Motor neuron (in vitro differentiated cells): ENCODE measurements at regions not wholly inside any gene's neighbourhood (a gene's known extent, or its start where the extent isn't known, plus 50 kb on each side); places are given as distances from the start of the nearest gene placed in this dataset.

ENCODE experiments used
- ATAC-seq, 8 experiments: fragments of 200-7000 bp; cut with Tn5 transposase; replicated peaks in 6 of 8; 2 replicates each; pipeline ENCODE4 v1.8.0; 2021; ENCODE audit warnings: mild to moderate bottlenecking in 8 of 8, moderate library complexity in 8 of 8
- H3K27ac ChIP-seq, 2 donors: fragments of 250-450 bp; sonication (Bioruptor Pico); 2 replicates each; pipeline ENCODE4 v1.9.0; 2021; ENCODE audit warnings: antibody characterized with exemption in 2 of 2, mild to moderate bottlenecking in 2 of 2, moderate library complexity in 1 of 2
- H3K4me1 ChIP-seq, 2 donors: fragments of 250-450 bp; sonication (Bioruptor Pico); replicated peaks in 1 of 2; 2 replicates each; pipeline ENCODE4 v1.6.1; 2021; ENCODE audit warnings: antibody characterized with exemption in 2 of 2, mild to moderate bottlenecking in 2 of 2, moderate library complexity in 1 of 2
- H3K4me3 ChIP-seq, 5 donors: fragments of 250-450 bp; sonication (Bioruptor Pico); 2 replicates each; pipeline ENCODE4 v1.9.0; 2021; ENCODE audit warnings: antibody characterized with exemption in 5 of 5, mild to moderate bottlenecking in 5 of 5, moderate library complexity in 4 of 5
- WGBS, 10 experiments: fragments of 450-650 bp; shearing (Covaris generic); methylation state at CpG; one replicate each; pipeline ENCODE4 v1.0.0; 2022; 5-methylcytosine and 5-hydroxymethylcytosine counted together
- in situ Hi-C, 9 experiments: fragments of 400-800 bp; cut with MboI; loops; one replicate each; pipeline ENCODE4 v1.15.0; 2021; ENCODE audit warnings: low sequenced_read_pairs in 9 of 9, low pct_unique_long_range_greater_than_20kb in 2 of 9; ENCODE audit not compliant: unreplicated experiment in 9 of 9

DNA sequence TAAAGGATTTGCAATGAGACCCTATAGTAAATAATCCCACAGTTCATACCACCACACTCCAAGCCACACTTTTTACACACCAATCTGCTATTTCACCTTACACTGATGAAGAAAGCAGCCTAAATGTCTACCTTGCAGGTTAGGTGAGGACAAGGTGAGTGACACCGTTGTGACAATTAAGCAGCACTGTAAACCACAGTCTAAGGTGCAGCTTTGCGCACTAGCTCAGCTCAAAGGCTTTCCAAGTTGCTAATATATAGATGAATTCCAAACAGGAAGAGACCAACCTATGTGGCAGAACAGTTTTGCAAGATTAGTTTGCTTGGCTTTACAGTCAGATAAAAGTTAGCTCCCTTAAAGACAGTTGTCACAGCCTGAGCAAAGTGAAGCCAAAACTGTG, 429.5 kb upstream of the MARCKS start:
- Histone ChIP-seq H3K4me1 (peaks cover 0 to 3% of the 10 kb centered on the region in 2 donors), H3K27ac (no peak overlapping the region), H3K4me3 (no peak overlapping the region)
- in situ Hi-C loops = no loop called here
- WGBS, 10 experiments = 77 to 100% (median 85%) methylated on average over 1 to 2 of the region's 2 CpGs; no CpG with 5 or more reads in 4 of the 10 experiments
- ATAC-seq = no peak

DNA sequence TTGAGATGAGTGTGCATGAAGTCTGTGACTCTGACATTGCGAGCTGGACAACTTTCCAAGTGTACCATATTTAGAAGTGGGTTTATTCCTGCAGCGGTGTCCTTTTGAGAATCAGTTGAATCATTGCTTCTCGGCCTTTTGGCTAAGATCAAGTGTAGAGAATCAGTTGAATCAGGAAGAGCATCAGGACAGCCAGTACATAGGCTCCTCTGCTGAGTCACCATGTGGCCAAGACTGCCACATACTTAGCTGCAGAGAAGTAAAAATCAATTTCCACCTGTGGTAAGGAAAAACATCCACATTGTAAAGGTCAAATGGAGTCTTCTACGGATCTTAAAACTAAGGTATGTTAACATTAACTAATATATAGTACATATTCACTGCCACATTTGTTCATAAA, 428.4 kb upstream of the MARCKS start:
- 74 to 100% (median 93%) methylated on average over 1 to 3 of the region's 4 CpGs; no CpG with 5 or more reads in 2 of the 10 experiments for WGBS, 10 experiments
- no peak overlapping the region for H3K4me3 ChIP-seq
- no peak overlapping the region for H3K27ac ChIP-seq
- in situ Hi-C loops = no loop called here
- no peak for ATAC-seq
- H3K4me1 ChIP-seq = peaks cover 3 to 7% of the 10 kb centered on the region in 2 donors

DNA sequence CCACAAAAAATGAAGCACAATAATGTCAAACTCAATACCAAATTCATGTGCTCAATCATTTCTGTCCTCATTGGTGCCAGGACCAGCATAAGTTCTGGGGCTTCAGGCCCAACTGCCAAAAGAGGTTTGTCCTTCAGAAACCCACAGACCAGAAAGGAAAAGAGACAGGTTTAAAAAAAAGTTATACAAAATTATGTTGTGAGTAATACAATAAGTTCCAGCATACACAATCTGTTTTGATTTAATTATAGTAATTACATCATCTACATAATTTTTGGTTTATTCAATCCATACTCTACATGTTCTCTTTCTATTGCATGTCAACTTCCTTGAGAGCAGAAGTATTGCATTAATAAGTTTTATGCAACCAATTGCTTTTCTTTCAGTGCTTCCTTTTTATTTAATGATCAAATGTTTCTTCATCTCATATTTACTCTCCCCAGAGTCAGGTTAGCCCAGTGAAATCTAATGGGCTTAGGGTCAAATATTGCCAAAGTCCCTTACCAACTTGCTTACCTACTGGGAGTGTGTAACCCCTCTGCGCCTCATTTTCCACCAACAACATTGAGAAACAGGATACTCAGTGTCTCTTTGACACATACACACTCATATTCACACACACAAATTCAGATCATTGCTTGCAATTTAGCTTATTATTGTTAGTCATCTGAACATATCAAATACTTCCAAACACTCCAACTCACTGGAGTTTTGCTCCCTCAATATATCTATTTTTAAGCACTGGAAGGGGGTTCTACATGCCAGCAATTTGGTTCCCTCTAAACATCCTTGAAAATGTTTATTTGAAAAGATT, 424.4 kb upstream of the MARCKS start:
- ATAC-seq = no peak
- H3K4me3 ChIP-seq = no peak overlapping the region
- 40 to 100% (median 80%) methylated on average over 1 of the region's 1 CpG; no CpG with 5 or more reads in 3 of the 10 experiments for WGBS, 10 experiments

DNA sequence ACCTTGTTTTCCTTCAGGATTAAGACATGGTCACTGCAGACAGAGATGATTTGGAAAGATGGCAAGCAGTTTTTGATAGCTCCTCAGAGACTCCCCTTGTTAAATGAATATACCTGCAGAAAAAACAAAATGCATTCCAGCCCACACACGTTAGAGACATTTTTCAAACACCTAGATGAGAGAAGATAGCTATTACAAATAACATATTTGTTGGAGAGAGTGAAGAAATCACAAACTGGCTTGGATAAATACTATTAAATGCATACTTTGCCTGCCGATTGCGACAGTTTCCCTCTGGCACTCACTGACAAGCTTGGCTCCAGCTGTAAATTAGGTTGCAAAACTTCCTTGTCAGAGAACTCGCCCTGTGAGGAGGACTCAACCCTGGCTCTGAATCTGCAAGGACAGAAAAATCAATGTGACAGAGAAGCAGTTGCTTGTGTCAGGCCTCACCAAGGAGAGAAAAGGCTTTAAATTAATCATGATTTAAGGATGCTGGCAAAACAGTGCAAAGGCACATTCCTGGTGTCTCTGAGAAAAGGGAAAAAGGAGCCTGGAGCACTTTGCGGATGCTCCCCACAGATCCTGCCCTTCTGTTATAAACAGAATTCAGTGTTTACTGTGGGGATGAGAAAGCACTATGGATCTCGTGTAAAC, 423.7 kb upstream of the MARCKS start:
- 6 to 83% (median 56%) methylated on average over 2 to 6 of the region's 6 CpGs; no CpG with 5 or more reads in 1 of the 10 experiments for whole genome bisulfite sequencing, 10 experiments
- Histone ChIP-seq H3K4me3 (no peak overlapping the region), H3K27ac (no peak overlapping the region), H3K4me1 (peaks cover 6% of the 10 kb centered on the region in 2 donors)
- ATAC-seq = peak; percentile 52 to 89 (median 76)
- in situ Hi-C loops = no loop called here

More for the DNA sequence above, 424.4 kb upstream of the MARCKS start:
- peaks cover 6% of the 10 kb centered on the region in 2 donors for H3K4me1 ChIP-seq
- no peak overlapping the region for H3K27ac ChIP-seq
- in situ Hi-C loops = no loop called here

DNA sequence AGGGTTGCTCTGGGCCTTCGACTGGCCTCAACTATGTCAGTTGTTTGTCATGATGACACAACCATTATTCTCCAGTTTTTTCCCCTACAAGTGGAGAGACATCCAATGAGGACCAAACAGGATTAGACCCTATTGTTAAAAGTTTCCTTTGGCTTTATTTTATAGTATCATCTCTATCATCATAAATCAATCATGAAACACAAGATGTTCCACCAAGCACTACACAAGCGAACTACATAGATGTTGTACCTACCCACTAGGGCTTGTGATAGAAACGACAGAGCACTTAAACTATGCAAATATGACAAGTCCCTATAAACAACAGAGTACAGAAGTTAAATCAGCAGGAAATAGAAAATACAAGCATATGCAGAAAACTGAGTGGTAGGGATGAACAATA, 422.5 kb upstream of the MARCKS start:
- in situ Hi-C loops = no loop called here
- no peak for ATAC-seq
- H3K4me3 ChIP-seq = no peak overlapping the region
- 80 to 100% (median 96%) methylated on average over 1 to 3 of the region's 3 CpGs; no CpG with 5 or more reads in 2 of the 10 experiments for WGBS, 10 experiments
- no peak overlapping the region for H3K27ac ChIP-seq
- H3K4me1 ChIP-seq = peaks cover 6% of the 10 kb centered on the region in 2 donors

DNA sequence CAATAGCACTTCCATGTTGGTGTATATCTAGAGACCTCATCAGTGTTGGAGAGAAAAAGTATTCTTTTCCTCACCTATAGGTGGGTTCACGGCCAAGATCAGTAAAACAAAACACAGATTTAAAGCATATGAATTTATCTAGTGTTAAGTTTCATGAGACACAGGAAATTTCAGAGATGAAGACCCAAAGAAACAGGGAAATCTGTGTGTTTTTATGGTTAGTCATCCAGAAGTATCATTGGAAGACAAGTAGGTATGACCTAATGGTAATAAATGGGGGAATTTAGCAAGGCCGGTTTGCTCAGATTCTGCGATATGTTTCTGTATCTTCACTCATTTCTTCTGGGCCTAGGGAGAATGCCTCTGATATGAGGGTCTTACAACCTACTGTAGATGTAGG, 419.6 kb upstream of the MARCKS start:
- Histone ChIP-seq H3K27ac (no peak overlapping the region), H3K4me3 (no peak overlapping the region), H3K4me1 (peaks cover 6% of the 10 kb centered on the region in 2 donors)
- ATAC-seq = no peak
- in situ Hi-C loops = no loop called here
- 27 to 62% (median 47%) methylated on average over 1 to 3 of the region's 3 CpGs; no CpG with 5 or more reads in 2 of the 10 experiments for WGBS, 10 experiments

DNA sequence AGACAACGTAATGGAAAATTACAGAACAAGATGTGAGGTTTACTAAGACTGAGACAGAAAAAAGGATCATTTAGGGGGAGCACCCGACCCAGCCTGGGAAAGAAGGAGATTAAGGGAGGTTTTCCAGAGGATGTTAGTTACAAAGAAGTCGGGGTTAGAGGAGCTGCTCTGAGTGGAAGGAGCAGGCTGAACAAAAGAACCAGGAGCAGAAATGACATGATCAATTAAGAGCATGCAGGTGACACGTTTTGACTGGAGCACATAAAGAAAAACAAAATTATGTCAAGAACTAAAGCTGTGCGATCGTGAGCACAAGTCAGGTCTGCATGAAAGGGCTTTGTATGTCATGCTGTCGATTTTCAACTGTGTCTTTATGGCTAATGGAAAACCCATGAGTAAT, 417.3 kb upstream of the MARCKS start:
- no peak overlapping the region for H3K4me3 ChIP-seq
- H3K27ac ChIP-seq = no peak overlapping the region
- in situ Hi-C loops = no loop called here
- WGBS, 10 experiments = 43 to 82% (median 65%) methylated on average over 1 to 7 of the region's 7 CpGs
- H3K4me1 ChIP-seq = no peaks in the 10 kb centered on the region
- no peak for ATAC-seq

DNA sequence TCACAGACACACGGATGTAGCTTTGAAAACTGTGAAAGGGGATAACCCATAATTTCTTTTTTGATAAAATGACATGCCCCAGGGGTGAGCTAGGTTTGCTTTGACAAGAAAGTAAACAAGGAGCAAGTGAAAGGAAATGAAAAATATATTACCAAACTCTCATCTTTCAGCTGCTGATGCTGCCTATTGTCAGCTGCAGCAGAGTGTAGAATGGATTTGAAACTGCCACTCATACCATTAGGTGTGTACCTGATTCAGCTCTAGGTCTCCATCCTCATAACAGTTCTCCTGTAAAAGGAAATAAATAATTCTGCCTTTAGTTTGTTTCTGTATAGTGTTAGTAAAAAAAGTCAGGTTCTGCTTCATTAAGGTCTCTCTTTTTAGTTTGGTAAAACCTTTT, 415.1 kb upstream of the MARCKS start:
- Histone ChIP-seq H3K4me3 (no peak overlapping the region), H3K4me1 (no peaks in the 10 kb centered on the region), H3K27ac (no peak overlapping the region)
- in situ Hi-C loops = no loop called here
- WGBS, 10 experiments = 20 to 79% (median 38%) methylated on average over 1 of the region's 1 CpG; no CpG with 5 or more reads in 7 of the 10 experiments
- no peak for ATAC-seq

DNA sequence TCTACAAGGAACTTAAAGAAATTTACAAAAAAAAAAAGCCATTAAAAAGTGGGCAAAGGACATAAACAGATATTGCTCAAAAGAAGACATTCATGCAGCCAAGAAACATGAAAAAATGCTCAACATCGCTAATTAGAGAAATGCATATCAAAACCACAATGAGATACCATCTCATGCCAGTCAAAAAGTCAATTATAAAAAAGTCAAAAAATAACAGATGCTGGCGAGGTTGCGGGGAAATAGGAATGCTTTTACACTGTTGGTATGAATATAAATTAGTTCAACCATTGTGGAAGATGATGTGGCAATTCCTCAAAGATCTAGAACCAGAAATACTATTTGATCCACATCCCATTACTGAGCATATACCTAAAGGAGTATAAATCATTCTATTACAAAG, 411.9 kb upstream of the MARCKS start:
- peaks cover 5 to 7% of the 10 kb centered on the region in 2 donors for H3K4me1 ChIP-seq
- no peak overlapping the region for H3K4me3 ChIP-seq
- in situ Hi-C loops = no loop called here
- 76 to 100% (median 100%) methylated on average over 2 to 3 of the region's 3 CpGs; no CpG with 5 or more reads in 1 of the 10 experiments for WGBS, 10 experiments
- ATAC-seq = no peak
- H3K27ac ChIP-seq = no peak overlapping the region

DNA sequence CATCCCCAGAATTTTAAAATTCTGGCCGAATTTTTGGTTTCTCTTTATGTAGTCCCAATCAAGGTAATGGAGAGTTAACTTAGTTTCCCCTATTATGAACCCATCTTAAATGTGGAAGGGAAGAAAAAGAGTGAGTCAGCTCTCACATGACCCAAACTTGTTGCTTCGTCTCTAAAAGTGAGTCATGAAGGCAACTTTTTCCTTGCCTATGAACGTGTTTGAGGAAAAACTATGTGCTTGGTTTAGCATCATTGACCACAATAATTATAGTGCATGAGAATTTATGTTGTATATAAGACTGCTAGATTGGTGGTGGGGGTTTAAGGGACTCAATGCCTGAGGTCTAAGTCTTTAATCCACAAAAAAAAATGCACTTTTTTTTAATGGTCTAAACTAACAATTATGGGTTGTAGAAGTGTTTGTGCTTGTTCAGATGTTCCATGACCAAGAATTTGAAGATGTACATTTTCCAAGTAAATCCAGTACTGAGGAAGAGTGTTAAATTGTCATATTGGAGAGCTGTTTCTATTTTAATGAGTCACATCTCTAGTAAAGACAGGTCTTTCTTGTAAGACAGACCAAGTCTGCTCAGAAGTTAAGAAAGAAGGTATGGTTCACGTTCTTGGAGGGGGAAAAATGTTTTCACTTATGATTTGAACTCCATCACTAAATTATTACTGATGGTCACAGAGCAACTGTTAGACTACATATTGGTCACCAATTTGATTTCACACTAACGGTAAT, 409.9 kb upstream of the MARCKS start:
- no peak overlapping the region for H3K27ac ChIP-seq
- peak in 2 of 8 experiments; percentile 65 to 87 for ATAC-seq
- H3K4me1 ChIP-seq = peaks cover 6 to 7% of the 10 kb centered on the region in 2 donors
- WGBS, 10 experiments = 19 to 100% (median 58%) methylated on average over 1 to 5 of the region's 5 CpGs; no CpG with 5 or more reads in 1 of the 10 experiments
- in situ Hi-C loops = no loop called here
- H3K4me3 ChIP-seq = no peak overlapping the region

DNA sequence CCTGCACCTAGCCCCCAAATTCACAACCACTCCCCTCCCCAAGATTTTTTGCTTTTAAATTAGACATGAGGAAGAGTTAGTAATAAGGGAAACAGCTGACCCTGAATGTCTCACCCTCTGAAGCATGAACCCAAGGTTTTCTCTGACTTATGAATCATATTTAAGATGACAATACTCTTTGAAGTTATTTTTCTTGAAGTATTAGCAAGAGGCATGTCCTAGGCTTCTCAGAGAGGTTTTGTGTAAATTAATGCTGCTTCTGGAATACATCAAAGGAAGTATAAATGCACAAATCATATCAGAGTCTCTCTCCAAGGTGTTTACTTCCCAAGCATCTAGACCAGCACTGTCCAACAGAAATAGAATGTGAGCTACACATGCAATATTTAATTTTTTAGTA, 408.1 kb upstream of the MARCKS start:
- in situ Hi-C loops = no loop called here
- no peak for ATAC-seq

DNA sequence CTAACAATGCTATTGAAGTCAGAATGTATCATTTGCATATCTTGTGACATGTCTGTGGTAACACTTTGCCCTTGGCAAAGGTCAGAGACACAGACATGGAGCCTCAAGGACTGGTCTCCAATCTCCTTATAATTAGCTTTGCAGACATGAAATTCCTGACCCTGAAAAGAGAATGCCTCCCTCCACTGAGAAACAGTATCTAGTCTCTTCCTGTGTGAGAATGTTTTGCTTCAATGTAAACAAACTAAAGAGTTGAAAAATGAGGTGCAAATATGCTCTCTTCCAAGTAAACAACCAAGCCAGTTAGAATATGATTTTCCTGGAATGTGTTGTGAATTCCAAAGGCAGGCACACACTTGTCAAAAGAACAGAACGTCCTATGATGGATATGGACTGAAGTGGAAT, 407.1 kb upstream of the MARCKS start:
- 0 to 100% (median 0%) methylated on average over 1 of the region's 1 CpG; no CpG with 5 or more reads in 4 of the 10 experiments for WGBS, 10 experiments
- no peak overlapping the region for H3K4me3 ChIP-seq
- peaks cover 6 to 7% of the 10 kb centered on the region in 2 donors for H3K4me1 ChIP-seq
- in situ Hi-C loops = no loop called here
- peak in 6 of 8 experiments; percentile 13 to 98 (median 52) for ATAC-seq
- H3K27ac ChIP-seq = no peak overlapping the region

More for the DNA sequence above, 408.1 kb upstream of the MARCKS start:
- no peak overlapping the region for H3K4me3 ChIP-seq
- peaks cover 6 to 7% of the 10 kb centered on the region in 2 donors for H3K4me1 ChIP-seq
- H3K27ac ChIP-seq = no peak overlapping the region

DNA sequence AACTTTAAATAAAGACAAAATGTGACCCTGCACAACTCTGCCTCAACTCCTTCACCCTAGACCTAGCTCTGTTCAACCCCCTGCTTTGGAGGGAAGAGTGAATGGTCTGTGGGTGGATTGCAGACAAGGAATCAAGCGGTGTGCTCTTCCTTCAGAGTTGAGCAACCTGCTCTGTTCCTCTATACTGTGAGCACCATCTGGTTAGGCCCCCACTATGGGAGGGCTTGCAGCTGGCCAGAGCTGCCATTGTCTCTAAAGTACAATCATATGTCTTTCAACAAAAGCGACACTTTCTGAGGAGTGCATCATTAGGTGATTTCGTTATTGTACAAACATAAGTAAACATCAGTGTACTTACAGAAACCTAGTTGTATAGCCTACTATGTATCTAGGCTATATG, 406.1 kb upstream of the MARCKS start:
- WGBS, 10 experiments = 60 to 100% (median 93%) methylated on average over 1 to 2 of the region's 3 CpGs; no CpG with 5 or more reads in 3 of the 10 experiments
- H3K27ac ChIP-seq = no peak overlapping the region
- H3K4me3 ChIP-seq = no peak overlapping the region
- in situ Hi-C loops = no loop called here
- peaks cover 6 to 7% of the 10 kb centered on the region in 2 donors for H3K4me1 ChIP-seq
- peak in 2 of 8 experiments; percentile 55 to 76 for ATAC-seq
